Astrocyte of the cerebellum (primary cell): ENCODE measurements at regions not wholly inside any gene's neighbourhood (a gene's known extent, or its start where the extent isn't known, plus 50 kb on each side); places are given as distances from the start of the nearest gene placed in this dataset.

Experiments
- DNase-seq: peaks from one replicate; pipeline ENCODE4 v3.0.0-alpha.2; 2011; ENCODE audit warnings: low read depth
- H3K4me3 ChIP-seq: 2 replicates; pipeline ENCODE4 v1.5.1; 2011; ENCODE audit warnings: mild to moderate bottlenecking, low read depth, low read length, moderate library complexity
- CTCF ChIP-seq: IDR thresholded peaks from 2 replicates; pipeline ENCODE4 v1.5.1; 2012; ENCODE audit warnings: low read length, low read depth, moderate library complexity, mild to moderate bottlenecking; ENCODE audit errors: missing control alignments
- in situ Hi-C: cut with HindIII; loops from 2 replicates; pipeline ENCODE4 v1.10.0; 2017; ENCODE audit warnings: low sequenced_read_pairs

- H3K4me3 ChIP-seq = no peak overlapping the region
- peak; percentile 50 for TF ChIP-seq CTCF
- no peak for DNase-seq
- in situ Hi-C loops = no loop called here
Observed at GRCh38 chr7:124276005-124276622, 243.2 kb upstream of the TMEM229A start.

GRCh38 chr7:124275411-124275810, 242.5 kb upstream of the TMEM229A start:
- no peak for TF ChIP-seq CTCF
- in situ Hi-C loops = no loop called here
- no peak overlapping the region for H3K4me3 ChIP-seq
- DNase-seq = no peak

- no peak for TF ChIP-seq CTCF
- DNase-seq = no peak
- no peak overlapping the region for H3K4me3 ChIP-seq
- in situ Hi-C loops = no loop called here
Observed at GRCh38 chr7:124269774-124270173, 236.9 kb upstream of the TMEM229A start.

GRCh38 chr7:124267154-124267553, 234.3 kb upstream of the TMEM229A start:
- no peak for DNase-seq
- in situ Hi-C loops = no loop called here
- H3K4me3 ChIP-seq = no peak overlapping the region
- TF ChIP-seq CTCF = no peak

- no peak for DNase-seq
- no peak for TF ChIP-seq CTCF
- no peak overlapping the region for H3K4me3 ChIP-seq
- in situ Hi-C loops = no loop called here
Observed at GRCh38 chr7:124263232-124263827, 230.5 kb upstream of the TMEM229A start.

- no peak for DNase-seq
- in situ Hi-C loops = no loop called here
- TF ChIP-seq CTCF = no peak
- no peak overlapping the region for H3K4me3 ChIP-seq
Observed at GRCh38 chr7:124261710-124262109, 228.8 kb upstream of the TMEM229A start.
